NCI-H226 (cell line): ENCODE measurements at regions not wholly inside any gene's neighbourhood (a gene's known extent, or its start where the extent isn't known, plus 50 kb on each side); places are given as distances from the start of the nearest gene placed in this dataset.
A peak's percentile ranks its signal among the peaks of the same experiment; 100 is the strongest.

ENCODE experiments used
- DNase-seq: peaks from one replicate; pipeline ENCODE4 v3.0.0-alpha.2; 2015

- no peak for DNase-seq
Observed at GRCh38 chr5:29122306-29122705, 2071.2 kb upstream of the CDH6 start.

- DNase-seq = peak; percentile 44
Observed at GRCh38 chr5:29114331-29114768, 2076.0 kb upstream of the CDH9 start.

GRCh38 chr5:29113516-29113915 is 2075.1 kb upstream of the CDH9 start:
- DNase-seq = no peak

GRCh38 chr5:29099585-29099984 is 2061.2 kb upstream of the CDH9 start:
- DNase-seq = no peak

- peak; percentile 39 for DNase-seq
Observed at GRCh38 chr5:29089591-29090130, 2051.3 kb upstream of the CDH9 start.

- DNase-seq = peak; percentile 6
Observed at GRCh38 chr5:29085142-29085541, 2046.8 kb upstream of the CDH9 start.

GRCh38 chr5:29079771-29080170 is 2041.4 kb upstream of the CDH9 start:
- no peak for DNase-seq

GRCh38 chr5:29077451-29077850 is 2039.1 kb upstream of the CDH9 start:
- DNase-seq = peak; percentile 71

GRCh38 chr5:29069104-29069402 is 2030.7 kb upstream of the CDH9 start:
- DNase-seq = no peak

GRCh38 chr5:29061381-29061780 is 2023.0 kb upstream of the CDH9 start:
- no peak for DNase-seq

GRCh38 chr5:29054694-29055093 is 2016.3 kb upstream of the CDH9 start:
- DNase-seq = no peak

- DNase-seq = peak; percentile 2
Observed at GRCh38 chr5:29054282-29054681, 2015.9 kb upstream of the CDH9 start.

- DNase-seq = no peak
Observed at GRCh38 chr5:29051509-29051908, 2013.1 kb upstream of the CDH9 start.

GRCh38 chr5:29042152-29042551 is 2003.8 kb upstream of the CDH9 start:
- no peak for DNase-seq

GRCh38 chr5:29040404-29040803 is 2002.0 kb upstream of the CDH9 start:
- no peak for DNase-seq

GRCh38 chr5:29039994-29040393 is 2001.6 kb upstream of the CDH9 start:
- DNase-seq = no peak

GRCh38 chr5:29037716-29038115 is 1999.3 kb upstream of the CDH9 start:
- peak; percentile 33 for DNase-seq

GRCh38 chr5:29024052-29024451 is 1985.7 kb upstream of the CDH9 start:
- DNase-seq = no peak

GRCh38 chr5:29023541-29023940 is 1985.2 kb upstream of the CDH9 start:
- DNase-seq = no peak

- no peak for DNase-seq
Observed at GRCh38 chr5:29017501-29017900, 1979.1 kb upstream of the CDH9 start.

- no peak for DNase-seq
Observed at GRCh38 chr5:29016067-29016466, 1977.7 kb upstream of the CDH9 start.

GRCh38 chr5:29015523-29015922 is 1977.1 kb upstream of the CDH9 start:
- DNase-seq = no peak

- DNase-seq = peak; percentile 32
Observed at GRCh38 chr5:29005386-29005785, 1967.0 kb upstream of the CDH9 start.

GRCh38 chr5:29002481-29002880 is 1964.1 kb upstream of the CDH9 start:
- no peak for DNase-seq

- DNase-seq = no peak
Observed at GRCh38 chr5:29001666-29002065, 1963.3 kb upstream of the CDH9 start.

GRCh38 chr5:28984639-28985038 is 1946.3 kb upstream of the CDH9 start:
- DNase-seq = no peak
